ENCODE measurements at regions not wholly inside any gene's neighbourhood (a gene's known extent, or its start where the extent isn't known, plus 50 kb on each side); places are given as distances from the start of the nearest gene placed in this dataset.

- TF ChIP-seq CTCF (IDR thresholded peaks at IDR 0.05) (no peak), ZSCAN20 (CRISPR knock-in tag; IDR thresholded peaks at IDR 0.05) (no peak), POLR2AphosphoS2 (conservative IDR thresholded peaks at IDR 0.05; ENCODE audit: low read length) (no peak), POLR2A (IDR thresholded peaks at IDR 0.05; ENCODE audit: low read length) (no peak), EP300 (IDR thresholded peaks at IDR 0.05) (no peak), CEBPB (IDR thresholded peaks at IDR 0.05) (no peak), HMGXB4 (CRISPR knock-in tag; IDR thresholded peaks at IDR 0.05; ENCODE audit: borderline replicate concordance) (no peak)
Observed at GRCh38 chr12:115886666-115887065, 390.8 kb downstream of the MED13L start.

Data from A549 (cell line).